Activated T-helper 17 cell treated with anti-CD3 and anti-CD28 coated beads, Interleukin-2, amount 50 U/mL, for 72 hours (primary cell): ENCODE measurements at regions not wholly inside any gene's neighbourhood (a gene's known extent, or its start where the extent isn't known, plus 50 kb on each side); places are given as distances from the start of the nearest gene placed in this dataset.

Source experiments
- ATAC-seq: fragments of 150-1000 bp; cut with Tn5 transposase; replicated peaks from 2 replicates; pipeline ENCODE4 v1.10.0; 2021; ENCODE audit warnings: mild to moderate bottlenecking, moderate library complexity
- H3K27ac Mint-ChIP-seq: one replicate; pipeline ENCODE4 v1.8.0; 2022; ENCODE audit warnings: mixed read lengths
- H3K27me3 Mint-ChIP-seq: one replicate; pipeline ENCODE4 v1.8.0; 2022; ENCODE audit warnings: mixed read lengths
- H3K36me3 Mint-ChIP-seq: one replicate; pipeline ENCODE4 v1.8.0; 2022; ENCODE audit warnings: low read depth, mild to moderate bottlenecking, mixed read lengths
- H3K4me1 Mint-ChIP-seq: one replicate; pipeline ENCODE4 v1.8.0; 2022; ENCODE audit warnings: mixed read lengths
- H3K4me3 Mint-ChIP-seq: one replicate; pipeline ENCODE4 v1.8.0; 2022; ENCODE audit warnings: mild to moderate bottlenecking, mixed read lengths
- H3K9me3 Mint-ChIP-seq: one replicate; pipeline ENCODE4 v1.8.0; 2022; ENCODE audit warnings: mixed read lengths

DNA sequence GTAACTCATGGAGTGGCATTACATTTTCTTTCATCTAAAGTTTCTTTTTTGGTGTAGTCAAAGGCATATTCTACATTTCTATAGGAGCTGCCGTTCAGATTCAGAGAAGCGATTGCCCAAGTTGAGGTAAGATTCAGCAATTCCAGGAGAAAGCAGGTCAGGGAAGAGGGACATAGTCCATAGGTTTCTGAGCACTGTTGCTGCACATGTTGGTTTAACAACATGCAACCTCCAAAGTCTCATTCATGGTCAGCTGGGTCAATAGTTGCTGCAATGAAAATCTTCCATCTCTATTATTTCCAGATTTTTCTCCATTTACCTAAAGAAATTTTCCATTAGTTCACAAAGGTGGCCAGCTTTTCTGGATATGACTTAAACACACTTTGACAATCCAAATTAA lies 682.3 kb upstream of the MAN1A1 start:
- no peaks in the 10 kb centered on the region for H3K36me3 Mint-ChIP-seq
- no peaks in the 10 kb centered on the region for H3K4me1 Mint-ChIP-seq
- no peaks in the 10 kb centered on the region for H3K27me3 Mint-ChIP-seq
- no peaks in the 10 kb centered on the region for H3K9me3 Mint-ChIP-seq
- H3K4me3 Mint-ChIP-seq, result no peak overlapping the region
- no peak for ATAC-seq
- H3K27ac Mint-ChIP-seq, result no peak overlapping the region

DNA sequence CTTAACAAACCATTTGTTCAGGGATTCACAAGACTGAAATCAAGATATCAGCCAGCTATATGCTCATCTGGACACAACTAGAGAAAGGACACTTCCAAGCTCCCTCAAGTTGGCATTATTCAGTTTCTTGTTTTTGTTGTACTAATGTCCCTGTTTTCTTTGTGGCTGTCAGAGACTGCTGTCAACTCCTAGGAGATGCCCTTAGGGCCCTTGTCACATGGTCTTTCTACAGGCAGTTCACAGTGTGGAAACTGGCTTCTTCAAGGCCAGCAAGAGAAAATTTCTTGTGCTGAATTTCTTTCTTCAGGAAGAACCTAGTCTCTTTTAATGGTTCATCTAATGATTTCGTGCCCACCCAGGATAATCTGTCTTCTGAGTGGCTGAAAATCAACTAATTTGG lies 677.2 kb upstream of the MAN1A1 start:
- Mint-ChIP-seq H3K4me1 (no peaks in the 10 kb centered on the region), H3K9me3 (no peaks in the 10 kb centered on the region), H3K27me3 (no peaks in the 10 kb centered on the region), H3K4me3 (no peak overlapping the region), H3K36me3 (no peaks in the 10 kb centered on the region), H3K27ac (no peak overlapping the region)
- no peak for ATAC-seq

- H3K9me3 Mint-ChIP-seq, result no peaks in the 10 kb centered on the region
- H3K36me3 Mint-ChIP-seq, result no peaks in the 10 kb centered on the region
- no peak for ATAC-seq
- no peak overlapping the region for H3K27ac Mint-ChIP-seq
- H3K4me1 Mint-ChIP-seq, result no peaks in the 10 kb centered on the region
- no peak overlapping the region for H3K4me3 Mint-ChIP-seq
- H3K27me3 Mint-ChIP-seq, result no peaks in the 10 kb centered on the region
These were observed 660.5 kb upstream of the MAN1A1 start for GRCh38 chr6:120010075-120010474.

DNA sequence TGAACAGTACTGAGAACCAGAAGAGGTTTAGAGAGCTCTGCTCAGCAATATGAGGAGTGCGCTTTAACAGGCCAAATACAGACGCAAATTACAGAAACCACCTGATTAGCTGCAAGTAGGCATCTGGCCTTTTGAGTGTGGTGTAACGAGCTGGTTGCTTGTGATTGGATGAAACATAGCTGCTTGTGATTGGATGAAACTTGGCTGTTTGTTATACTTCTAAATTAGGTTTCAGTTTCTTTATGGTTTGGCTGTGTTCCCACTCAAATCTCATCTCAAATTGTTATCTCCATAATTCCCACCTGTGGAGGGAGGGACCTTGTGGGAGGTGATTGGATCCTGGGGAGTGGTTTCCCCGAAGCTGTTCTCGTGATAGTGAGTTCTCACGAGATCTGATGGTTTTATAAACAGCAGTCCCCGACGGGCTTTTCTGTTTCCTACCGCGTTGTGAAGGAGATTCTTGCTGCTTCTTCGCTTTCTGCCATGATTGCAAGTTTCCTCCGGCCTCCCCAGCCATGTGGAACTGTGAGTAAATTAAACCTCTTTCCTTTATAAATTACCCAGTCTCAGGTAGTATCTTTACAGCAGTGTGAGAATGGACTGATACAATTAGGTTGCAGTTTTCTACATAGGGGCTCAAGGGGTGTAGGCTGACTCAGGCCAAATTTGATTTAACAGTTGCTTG lies 655.9 kb upstream of the MAN1A1 start:
- no peak overlapping the region for H3K27ac Mint-ChIP-seq
- no peaks in the 10 kb centered on the region for H3K27me3 Mint-ChIP-seq
- H3K36me3 Mint-ChIP-seq, result no peaks in the 10 kb centered on the region
- H3K4me1 Mint-ChIP-seq, result no peaks in the 10 kb centered on the region
- no peak overlapping the region for H3K4me3 Mint-ChIP-seq
- ATAC-seq, result no peak
- H3K9me3 Mint-ChIP-seq, result no peaks in the 10 kb centered on the region

DNA sequence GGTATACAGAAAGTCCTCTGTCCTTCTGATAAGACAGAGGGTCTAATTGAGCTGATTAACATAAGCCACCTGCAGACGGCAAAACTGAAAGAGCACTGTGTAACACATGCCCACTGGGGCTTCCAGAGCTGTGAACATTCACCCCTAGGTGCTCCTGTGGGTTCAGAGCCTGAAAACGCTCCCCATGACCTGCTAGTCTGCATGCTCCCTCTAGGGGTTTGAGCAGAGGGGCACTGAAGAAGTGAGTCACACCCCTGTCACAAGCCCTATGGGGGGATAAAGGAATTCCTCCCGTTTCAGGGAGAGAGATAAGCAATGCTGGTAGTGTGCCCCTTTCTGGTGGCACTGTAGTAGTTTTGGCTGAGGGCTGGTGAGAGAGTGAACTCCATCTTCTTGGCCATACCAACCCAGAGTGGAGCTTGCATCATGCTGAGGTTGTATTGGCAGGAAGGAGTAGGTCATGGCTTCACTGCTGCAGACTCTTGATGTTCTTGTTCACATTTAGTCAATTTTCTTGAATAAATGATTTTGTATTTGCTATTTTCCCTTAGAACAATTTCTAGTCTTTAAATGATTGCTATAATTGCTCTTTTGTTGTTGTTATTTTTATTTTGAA lies 637.5 kb upstream of the MAN1A1 start:
- no peak for ATAC-seq
- Mint-ChIP-seq H3K27ac (no peak overlapping the region), H3K4me3 (no peak overlapping the region), H3K27me3 (peaks cover 3% of the 10 kb centered on the region), H3K4me1 (no peaks in the 10 kb centered on the region), H3K36me3 (no peaks in the 10 kb centered on the region), H3K9me3 (no peaks in the 10 kb centered on the region)

- Mint-ChIP-seq H3K9me3 (no peaks in the 10 kb centered on the region), H3K4me1 (no peaks in the 10 kb centered on the region), H3K4me3 (no peak overlapping the region), H3K36me3 (no peaks in the 10 kb centered on the region), H3K27ac (no peak overlapping the region), H3K27me3 (peaks cover 3% of the 10 kb centered on the region)
- ATAC-seq, result no peak
These were observed 636.6 kb upstream of the MAN1A1 start for GRCh38 chr6:119985952-119986736.

GRCh38 chr6:119980802-119981201 lies 631.2 kb upstream of the MAN1A1 start:
- ATAC-seq, result no peak
- Mint-ChIP-seq H3K9me3 (no peaks in the 10 kb centered on the region), H3K27ac (no peak overlapping the region), H3K36me3 (no peaks in the 10 kb centered on the region), H3K4me3 (no peak overlapping the region), H3K4me1 (no peaks in the 10 kb centered on the region), H3K27me3 (no peaks in the 10 kb centered on the region)

DNA sequence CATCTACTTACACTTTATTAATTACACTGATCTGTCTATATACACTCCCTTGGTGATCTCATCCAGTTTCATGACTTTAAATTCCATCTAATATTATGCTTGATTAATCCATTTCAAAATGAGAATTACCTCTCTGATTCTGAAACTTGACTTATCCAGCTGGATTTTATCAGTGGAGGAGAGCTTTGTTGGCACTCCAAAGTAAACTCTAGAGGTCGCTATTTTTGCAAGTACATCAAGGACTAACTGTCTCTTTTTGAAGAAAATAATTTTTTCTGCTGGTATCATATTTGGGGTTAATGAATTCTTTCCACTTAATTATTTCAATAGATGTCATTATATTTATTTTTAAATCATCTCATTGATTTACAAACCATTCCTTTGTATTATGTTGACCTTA lies 630.3 kb upstream of the MAN1A1 start:
- H3K36me3 Mint-ChIP-seq, result no peaks in the 10 kb centered on the region
- H3K4me1 Mint-ChIP-seq, result no peaks in the 10 kb centered on the region
- no peak overlapping the region for H3K27ac Mint-ChIP-seq
- no peak for ATAC-seq
- H3K27me3 Mint-ChIP-seq, result no peaks in the 10 kb centered on the region
- no peaks in the 10 kb centered on the region for H3K9me3 Mint-ChIP-seq
- H3K4me3 Mint-ChIP-seq, result no peak overlapping the region

DNA sequence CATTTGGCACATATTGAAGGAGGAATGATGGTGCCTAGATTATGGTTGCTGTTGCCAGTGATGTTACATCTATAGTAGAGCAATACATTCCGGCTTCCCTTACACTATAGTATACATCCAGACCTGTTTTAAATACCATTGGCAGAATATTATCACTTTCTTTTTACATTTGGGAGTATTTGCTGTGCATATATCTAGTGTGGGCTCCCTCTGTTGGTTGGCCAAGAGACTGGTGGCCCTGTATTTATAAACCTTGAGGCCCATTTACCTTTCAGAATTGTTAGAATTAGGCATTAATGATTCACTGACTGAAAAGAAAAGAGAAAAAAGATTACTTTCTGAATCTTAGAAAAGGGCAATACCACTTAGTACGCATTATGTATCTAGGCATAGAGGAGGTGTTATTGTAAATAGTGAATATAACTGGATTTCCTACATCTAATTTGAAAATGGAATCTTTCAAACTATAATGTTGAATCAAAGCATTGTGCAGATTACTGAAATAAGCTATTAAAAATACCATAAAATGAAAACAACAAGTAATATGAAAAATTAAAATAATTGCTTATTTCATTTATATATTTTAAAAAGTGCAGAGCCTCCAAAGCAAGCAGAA lies 628.8 kb upstream of the MAN1A1 start:
- Mint-ChIP-seq H3K27ac (no peak overlapping the region), H3K9me3 (no peaks in the 10 kb centered on the region), H3K36me3 (no peaks in the 10 kb centered on the region), H3K4me1 (no peaks in the 10 kb centered on the region), H3K4me3 (no peak overlapping the region), H3K27me3 (no peaks in the 10 kb centered on the region)
- ATAC-seq, result no peak

DNA sequence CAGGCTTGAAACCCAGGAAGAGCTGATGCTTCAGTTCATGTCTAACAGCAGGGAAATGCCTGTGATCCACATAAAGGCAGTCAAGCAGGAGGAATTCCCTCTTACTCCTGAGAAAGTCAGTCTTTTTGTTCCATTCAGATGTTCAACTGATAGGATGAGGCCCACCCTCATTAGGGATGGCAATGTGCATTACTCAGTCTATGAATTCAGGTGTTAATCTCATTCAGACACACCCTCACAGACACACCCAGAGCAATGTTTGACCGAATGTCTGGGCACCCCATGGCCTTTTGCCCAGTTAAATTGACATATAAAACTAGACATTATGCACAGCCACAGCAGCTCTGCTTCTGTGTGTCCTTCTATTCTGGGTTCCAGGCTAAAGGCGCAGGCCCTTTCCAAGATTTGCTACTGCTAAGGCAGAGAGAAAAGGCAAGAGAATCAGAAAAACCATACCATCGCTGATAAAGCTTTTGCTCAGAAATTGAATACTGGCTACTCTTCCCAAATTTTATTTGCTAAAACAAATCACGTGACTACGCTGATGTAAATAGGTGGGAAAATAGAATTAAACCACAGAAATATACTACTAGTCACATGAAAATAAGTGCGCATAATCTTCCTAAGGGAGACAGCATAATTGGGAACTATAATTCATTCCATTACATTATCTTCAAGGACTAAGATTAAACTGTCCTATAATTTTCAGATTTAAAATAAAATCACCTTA lies 625.0 kb upstream of the MAN1A1 start:
- Mint-ChIP-seq H3K27ac (no peak overlapping the region), H3K36me3 (no peaks in the 10 kb centered on the region), H3K9me3 (no peaks in the 10 kb centered on the region)

DNA sequence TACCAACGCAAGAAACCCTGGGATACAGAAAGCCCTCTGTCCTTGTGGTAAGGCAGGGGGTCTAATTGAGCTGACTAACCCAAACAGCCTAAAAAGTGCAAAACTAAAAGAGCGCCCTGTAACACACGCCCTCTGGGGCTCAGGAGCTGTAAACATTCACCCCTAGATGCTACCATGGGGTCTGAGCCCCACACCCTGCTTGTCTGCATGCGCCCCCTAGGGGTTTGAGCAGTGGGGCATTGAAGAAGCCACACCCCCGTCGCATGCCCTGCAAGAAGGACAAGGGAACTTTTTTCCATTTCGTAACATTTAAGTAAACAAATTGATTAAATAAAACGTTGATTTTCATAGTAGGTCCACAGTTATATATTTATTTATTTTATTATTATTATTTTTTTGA lies 616.9 kb upstream of the MAN1A1 start:
- no peak overlapping the region for H3K27ac Mint-ChIP-seq
- H3K36me3 Mint-ChIP-seq, result no peaks in the 10 kb centered on the region
- H3K9me3 Mint-ChIP-seq, result no peaks in the 10 kb centered on the region
- no peak overlapping the region for H3K4me3 Mint-ChIP-seq
- no peak for ATAC-seq
- H3K4me1 Mint-ChIP-seq, result no peaks in the 10 kb centered on the region
- H3K27me3 Mint-ChIP-seq, result no peaks in the 10 kb centered on the region

More for the DNA sequence above, 625.0 kb upstream of the MAN1A1 start:
- no peak for ATAC-seq
- Mint-ChIP-seq H3K27me3 (no peaks in the 10 kb centered on the region), H3K4me1 (no peaks in the 10 kb centered on the region), H3K4me3 (no peak overlapping the region)

DNA sequence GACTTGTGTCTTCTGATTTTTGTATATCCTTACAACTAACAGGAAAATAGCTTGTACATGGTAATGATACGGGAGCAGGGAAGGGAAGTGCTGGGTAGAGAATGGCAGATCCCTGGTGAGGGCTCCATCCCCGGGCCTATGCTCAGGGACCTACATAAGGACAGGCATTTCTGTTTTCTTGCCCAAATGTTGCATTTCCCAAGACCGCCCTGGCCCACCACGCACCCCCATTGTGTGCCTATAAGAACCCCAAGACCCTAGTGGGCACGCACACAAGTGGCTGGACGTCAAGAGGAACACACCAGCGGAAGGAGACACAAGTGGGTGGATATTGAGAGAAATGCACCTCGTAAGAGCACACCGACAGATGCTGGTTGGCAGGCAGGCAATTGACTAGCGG lies 616.3 kb upstream of the MAN1A1 start:
- ATAC-seq, result no peak

GRCh38 chr6:119965008-119965407 lies 615.4 kb upstream of the MAN1A1 start:
- Mint-ChIP-seq H3K36me3 (no peaks in the 10 kb centered on the region), H3K27me3 (no peaks in the 10 kb centered on the region), H3K27ac (no peak overlapping the region), H3K4me1 (no peaks in the 10 kb centered on the region), H3K9me3 (no peaks in the 10 kb centered on the region), H3K4me3 (no peak overlapping the region)
- no peak for ATAC-seq

More for the DNA sequence above, 616.3 kb upstream of the MAN1A1 start:
- H3K36me3 Mint-ChIP-seq, result no peaks in the 10 kb centered on the region
- H3K27me3 Mint-ChIP-seq, result no peaks in the 10 kb centered on the region
- no peak overlapping the region for H3K27ac Mint-ChIP-seq
- no peaks in the 10 kb centered on the region for H3K4me1 Mint-ChIP-seq
- H3K9me3 Mint-ChIP-seq, result no peaks in the 10 kb centered on the region
- H3K4me3 Mint-ChIP-seq, result no peak overlapping the region

DNA sequence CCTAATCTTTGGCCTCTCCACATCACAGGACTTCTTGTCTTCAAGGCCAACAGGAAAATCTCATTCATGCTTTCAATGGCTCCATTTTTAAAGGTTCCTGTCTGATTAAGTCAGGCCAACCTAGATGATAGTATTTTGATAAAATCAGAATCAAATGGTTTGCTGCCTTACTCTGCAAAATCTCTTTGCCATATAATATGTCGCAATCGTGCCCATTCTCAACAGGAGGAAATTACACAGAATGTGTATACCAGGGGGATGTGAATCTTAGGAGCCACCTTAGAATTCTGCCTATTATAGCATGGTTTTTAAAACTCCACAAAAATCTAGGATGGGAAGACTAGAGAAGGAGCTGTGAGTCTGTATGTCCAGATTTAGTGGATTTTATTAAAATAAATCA lies 612.9 kb upstream of the MAN1A1 start:
- no peak overlapping the region for H3K4me3 Mint-ChIP-seq
- H3K27ac Mint-ChIP-seq, result no peak overlapping the region
- H3K9me3 Mint-ChIP-seq, result no peaks in the 10 kb centered on the region
- ATAC-seq, result no peak
- H3K4me1 Mint-ChIP-seq, result no peaks in the 10 kb centered on the region
- no peaks in the 10 kb centered on the region for H3K27me3 Mint-ChIP-seq
- H3K36me3 Mint-ChIP-seq, result no peaks in the 10 kb centered on the region
